OCI-LY3 (cell line): ENCODE measurements at regions not wholly inside any gene's neighbourhood (a gene's known extent, or its start where the extent isn't known, plus 50 kb on each side); places are given as distances from the start of the nearest gene placed in this dataset.

Experiments
- H2AFZ ChIP-seq: fragments of 200-600, 300-600 bp; shearing (Covaris generic); 2 replicates; pipeline ENCODE4 v1.6.0; 2014; ENCODE audit warnings: antibody characterized with exemption, low read depth, low read length
- H3K27ac ChIP-seq: fragments of 200-600, 300-600 bp; sonication (generic); 2 replicates; pipeline ENCODE4 v1.5.1; 2014; ENCODE audit warnings: mild to moderate bottlenecking, low read length, moderate library complexity, mixed read lengths
- H3K27me3 ChIP-seq: fragments of 200-600, 300-600 bp; sonication (generic); 2 replicates; pipeline ENCODE4 v1.6.1; 2014; ENCODE audit warnings: low read depth, low read length, mixed read lengths
- H3K36me3 ChIP-seq: fragments of 200-600, 300-600 bp; sonication (generic); replicated peaks from 2 replicates; pipeline ENCODE3; 2014; ENCODE audit warnings: low read depth, low read length, mixed read lengths
- H3K4me1 ChIP-seq: fragments of 300-600, 200-600 bp; sonication (generic); 2 replicates; pipeline ENCODE4 v1.6.1; 2014; ENCODE audit warnings: low read length, mixed read lengths
- H3K4me2 ChIP-seq: fragments of 200-600, 300-600 bp; sonication (generic); 2 replicates; pipeline ENCODE4 v1.6.1; 2014; ENCODE audit warnings: low read length, mixed read lengths
- H3K4me3 ChIP-seq: fragments of 300-600, 200-600 bp; sonication (generic); 2 replicates; pipeline ENCODE4 v1.5.1; 2014; ENCODE audit warnings: antibody characterized with exemption, mild to moderate bottlenecking, low read length, moderate library complexity
- H3K79me2 ChIP-seq: fragments of 300-600, 200-600 bp; shearing (Covaris generic); 2 replicates; pipeline ENCODE4 v1.6.1; 2014; ENCODE audit warnings: mild to moderate bottlenecking, low read length, mixed read lengths
- H3K9ac ChIP-seq: fragments of 300-600, 200-600 bp; shearing (Covaris generic); 2 replicates; pipeline ENCODE4 v1.6.0; 2014; ENCODE audit warnings: mild to moderate bottlenecking, low read length, moderate library complexity
- H3K9me3 ChIP-seq: fragments of 200-600, 300-600 bp; shearing (Covaris generic); 2 replicates; pipeline ENCODE4 v1.6.1; 2014; ENCODE audit warnings: low read length, mixed read lengths; ENCODE audit not compliant: insufficient read depth
- H4K20me1 ChIP-seq: fragments of 200-600, 300-600 bp; sonication (generic); 2 replicates; pipeline ENCODE4 v1.6.1; 2016; ENCODE audit warnings: low read length, mixed read lengths; ENCODE audit not compliant: insufficient read depth
- CTCF ChIP-seq: fragments of 200-600, 300-600 bp; sonication (generic); IDR thresholded peaks from 2 replicates; pipeline ENCODE4 v1.5.1; 2014; ENCODE audit warnings: antibody characterized with exemption, low read length, low read depth
- EZH2phosphoT487 ChIP-seq: fragments of 200-600 bp; shearing (Covaris generic); IDR thresholded peaks from 2 replicates; pipeline ENCODE4 v1.6.1; 2018; ENCODE audit warnings: antibody characterized with exemption, mixed run types, low read depth

DNA sequence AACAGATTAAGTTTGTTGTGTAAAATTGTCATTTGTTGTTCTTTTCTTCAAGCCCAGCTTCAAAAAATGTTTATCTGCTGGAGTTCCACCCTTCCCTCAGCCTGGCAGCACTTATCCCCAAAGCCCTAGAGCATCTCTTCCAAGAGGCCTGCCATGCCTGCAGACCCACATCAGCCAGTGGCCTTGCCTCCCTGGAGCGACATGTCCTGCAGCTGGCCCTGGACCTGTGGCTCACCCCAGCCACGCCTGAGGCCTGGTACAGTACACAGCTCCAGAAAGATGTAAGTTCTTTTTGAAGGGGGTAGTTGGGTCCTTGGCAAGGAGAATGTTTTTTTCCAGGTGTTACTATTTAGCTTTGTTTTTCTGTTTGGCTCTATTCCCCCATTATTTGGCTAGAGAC, 124.8 kb downstream of the CD164 start:
- Histone ChIP-seq H3K4me2 (no peak overlapping the region), H3K4me1 (no peaks in the 10 kb centered on the region), H3K27me3 (no peaks in the 10 kb centered on the region), H3K4me3 (no peak overlapping the region), H4K20me1 (no peaks in the 10 kb centered on the region), H3K79me2 (no peaks in the 10 kb centered on the region), H3K27ac (no peak overlapping the region), H2AFZ (no peak overlapping the region), H3K9ac (no peak overlapping the region), H3K36me3 (no peaks in the 10 kb centered on the region), H3K9me3 (no peaks in the 10 kb centered on the region)
- no peak for TF ChIP-seq CTCF
- no peak for TF ChIP-seq EZH2phosphoT487

- Histone ChIP-seq H2AFZ (no peak overlapping the region), H3K27ac (no peak overlapping the region), H3K4me3 (no peak overlapping the region), H4K20me1 (no peaks in the 10 kb centered on the region), H3K36me3 (no peaks in the 10 kb centered on the region), H3K9me3 (no peaks in the 10 kb centered on the region), H3K79me2 (no peaks in the 10 kb centered on the region), H3K4me1 (no peaks in the 10 kb centered on the region), H3K27me3 (no peaks in the 10 kb centered on the region), H3K4me2 (no peak overlapping the region), H3K9ac (no peak overlapping the region)
- TF ChIP-seq EZH2phosphoT487 (no peak), CTCF (no peak)
Observed at GRCh38 chr6:109255946-109256640, 126.2 kb downstream of the CD164 start.

DNA sequence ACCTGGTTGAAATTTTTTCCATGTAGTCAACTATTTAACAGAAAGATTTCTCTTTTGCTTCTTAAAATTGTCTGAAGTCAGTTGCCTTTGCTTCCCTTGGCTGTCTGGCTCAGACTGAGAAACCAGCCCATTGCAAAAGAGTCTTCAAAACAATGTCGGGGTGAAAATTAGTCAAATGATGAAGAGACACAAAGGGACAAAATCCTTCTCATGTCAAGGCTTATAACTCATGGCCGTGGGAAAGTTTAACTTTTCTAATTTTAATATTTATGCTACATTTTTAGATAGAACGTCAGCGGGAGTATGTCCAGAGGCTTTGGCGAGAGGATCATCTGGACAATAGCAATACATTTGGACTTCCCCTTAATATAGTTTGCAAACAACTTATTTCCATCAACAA, 127.2 kb downstream of the CD164 start:
- TF ChIP-seq CTCF: no peak
- TF ChIP-seq EZH2phosphoT487: no peak
- H3K27me3 ChIP-seq: no peaks in the 10 kb centered on the region
- H3K4me1 ChIP-seq: no peaks in the 10 kb centered on the region
- H2AFZ ChIP-seq: no peak overlapping the region
- H3K4me2 ChIP-seq: no peak overlapping the region
- no peaks in the 10 kb centered on the region for H3K9me3 ChIP-seq
- no peaks in the 10 kb centered on the region for H3K36me3 ChIP-seq
- no peak overlapping the region for H3K27ac ChIP-seq
- no peak overlapping the region for H3K4me3 ChIP-seq
- no peak overlapping the region for H3K9ac ChIP-seq
- H4K20me1 ChIP-seq: no peaks in the 10 kb centered on the region
- H3K79me2 ChIP-seq: no peaks in the 10 kb centered on the region

DNA sequence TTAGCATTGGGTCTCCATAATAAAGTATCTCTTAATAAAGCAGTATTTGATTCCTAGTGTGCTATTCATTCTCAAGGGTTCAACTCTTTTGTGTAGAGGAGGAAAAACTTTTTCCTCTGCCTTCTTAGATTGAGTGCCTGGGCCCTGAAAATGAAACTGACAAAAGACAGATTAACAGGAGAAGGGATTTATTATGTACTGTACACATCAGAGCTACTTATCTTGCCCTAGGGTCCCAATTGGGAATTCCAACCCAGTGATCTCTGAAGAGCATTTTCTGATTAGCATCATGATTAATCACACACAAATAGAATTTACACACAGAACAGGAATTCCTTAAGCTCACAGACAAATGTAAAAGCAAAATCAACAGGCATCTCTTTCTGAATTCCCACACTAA, 128.9 kb downstream of the CD164 start:
- H3K79me2 ChIP-seq: no peaks in the 10 kb centered on the region
- no peak overlapping the region for H3K4me2 ChIP-seq
- no peak overlapping the region for H3K27ac ChIP-seq
- H3K9me3 ChIP-seq: no peaks in the 10 kb centered on the region
- H3K4me3 ChIP-seq: no peak overlapping the region
- TF ChIP-seq CTCF (no peak), EZH2phosphoT487 (no peak)
- no peak overlapping the region for H2AFZ ChIP-seq
- no peaks in the 10 kb centered on the region for H3K36me3 ChIP-seq
- H3K4me1 ChIP-seq: no peaks in the 10 kb centered on the region
- no peak overlapping the region for H3K9ac ChIP-seq
- no peaks in the 10 kb centered on the region for H4K20me1 ChIP-seq
- H3K27me3 ChIP-seq: no peaks in the 10 kb centered on the region
